Heart left ventricle (tissue), 16 donors: ENCODE measurements at regions not wholly inside any gene's neighbourhood (a gene's known extent, or its start where the extent isn't known, plus 50 kb on each side); places are given as distances from the start of the nearest gene placed in this dataset.

Source experiments
- ATAC-seq, 4 donors: fragments of 200-7000 bp; cut with Tn5 transposase; one replicate each; pipeline ENCODE4 v1.9.1; 2020 to 2022; ENCODE audit warnings: moderate library complexity in 4 of 4, mild to moderate bottlenecking in 3 of 4, moderate number of reproducible peaks in 1 of 4
- DNase-seq, 5 donors: peaks; one replicate each; pipeline ENCODE4 v3.0.0-alpha.2; 2020
- H3K27ac ChIP-seq, 12 donors: fragments of 200-600 bp; sonication (generic) in 4 of 12; one replicate each; pipeline versions ENCODE4 v1.5.0 to v1.8.0; 2016 to 2022; ENCODE audit warnings: mild to moderate bottlenecking in 2 of 12
- H3K27me3 ChIP-seq, 9 donors: fragments of 200-600 bp; sonication (generic) in 2 of 9; one replicate each; pipeline versions ENCODE4 v1.5.1 to v1.8.0; 2016 to 2022; ENCODE audit warnings: mild to moderate bottlenecking in 3 of 9
- H3K36me3 ChIP-seq, 9 donors: fragments of 200-600 bp; sonication (generic) in 2 of 9; one replicate each; pipeline versions ENCODE4 v1.5.0 to v1.8.0; 2018 to 2022; ENCODE audit warnings: mild to moderate bottlenecking in 2 of 9
- H3K4me1 ChIP-seq, 12 donors: fragments of 200-600 bp; sonication (generic) in 4 of 12; one replicate each; pipeline versions ENCODE4 v1.5.0 to v1.8.0; 2016 to 2022; ENCODE audit warnings: mild to moderate bottlenecking in 3 of 12
- H3K4me3 ChIP-seq, 12 donors: fragments of 200-600 bp; sonication (generic) in 4 of 12; one replicate each; pipeline versions ENCODE4 v1.5.0 to v1.8.0; 2017 to 2022; ENCODE audit warnings: mild to moderate bottlenecking in 9 of 12, moderate library complexity in 4 of 12
- H3K9me3 ChIP-seq, 12 donors: fragments of 200-600 bp; sonication (generic) in 4 of 12; one replicate each; pipeline versions ENCODE4 v1.5.0 to v1.8.0; 2016 to 2022; ENCODE audit warnings: mild to moderate bottlenecking in 1 of 12
- CTCF ChIP-seq, 12 donors: fragments of 200-600 bp; sonication (generic) in 4 of 12; IDR thresholded peaks; one replicate each; pipeline versions ENCODE4 v1.5.0 to v1.8.0; 2018 to 2022; ENCODE audit warnings: antibody characterized with exemption in 12 of 12, mild to moderate bottlenecking in 5 of 12
- POLR2A ChIP-seq, 2 donors: fragments of 450-650 bp; IDR thresholded peaks; one replicate each; pipeline ENCODE4 v1.6.1; 2017; ENCODE audit warnings: antibody characterized with exemption in 2 of 2, mild to moderate bottlenecking in 2 of 2, moderate library complexity in 2 of 2
- WGBS, 4 donors: extraction: QIAGEN DNeasy Blood & Tissue Kit in 2 of 4; methylation state at CpG; one replicate each; pipeline versions ENCODE4 v1.1.5 to v1.1.7; 2013 to 2018; 5-methylcytosine and 5-hydroxymethylcytosine counted together
- intact Hi-C, 10 donors: fragments of 100-400 bp; cut with DNase I; formaldehyde crosslinking; loops; one replicate each; pipeline versions ENCODE4 v1.11.1 to v1.14.2; 2022
- donor health status: ischemic (EF 13 %, LVEDD 7.1; RV severe dilation, severe dysfunction).
- donor health status: healthy with polysubstance abuse.
- donor health status: DM: no; HTN: yes; CAD: no.
- donor health status: DM: no; HTN: no; CAD: no.
- donor health status: ischemic (EF 25% LVEDD 6.9; RV normal size, moderate dysfunction).
- donor health status: ischemic (EF 25% LVEDD 5.7; RV mildly dilated, moderate dysfunction).
- donor health status: healthy.
- donor health status: DM: yes; HTN: yes; CAD: no.
- donor health status: ischemic (EF 35%, LVEDD 5.7; RV mildly dilated, moderate dysfunction).
- donor health status: nonischemic (EF 11% LVEDD 7.7; RV severe dilation, severe dysfunction).
- donor health status: DM: yes; HTN: yes; CAD: no.
- donor health status: PGD.
- donor health status: ischemic (EF 29% LVEDD 5.4; RV normal size, mild dysfunction).
- donor health status: nonischemic (EF 23%, LVEDD 6.1; RV moderate dilation, normal function).

GRCh38 chr13:28551498-28551895, 56.6 kb upstream of the FLT1 start:
- TF ChIP-seq POLR2A (IDR thresholded peaks at IDR 0.05) (no peak), CTCF (IDR thresholded peaks at IDR 0.05) (no peak)
- ATAC-seq (no peak), DNase-seq (no peak)
- Histone ChIP-seq H3K27me3 (peaks cover 0 to 11% (median 0%) of the 10 kb centered on the region in 9 donors), H3K27ac (no peak overlapping the region), H3K9me3 (no peaks in the 10 kb centered on the region), H3K36me3 (no peaks in the 10 kb centered on the region), H3K4me3 (no peak overlapping the region), H3K4me1 (no peaks in the 10 kb centered on the region)
- intact Hi-C loops, result no loop called here
- WGBS, 4 donors, result 88 to 94% (median 90%) methylated on average over 2 of the region's 2 CpGs

- no peak for TF ChIP-seq CTCF (IDR thresholded peaks at IDR 0.05)
- TF ChIP-seq POLR2A (IDR thresholded peaks at IDR 0.05), result no peak
- 89 to 94% (median 92%) methylated on average over 7 of the region's 7 CpGs for WGBS, 4 donors
- no peak for ATAC-seq
- no peak for DNase-seq
- Histone ChIP-seq H3K36me3 (no peaks in the 10 kb centered on the region), H3K4me3 (no peak overlapping the region), H3K27ac (no peak overlapping the region), H3K27me3 (peaks cover 0 to 11% (median 0%) of the 10 kb centered on the region in 9 donors), H3K9me3 (no peaks in the 10 kb centered on the region), H3K4me1 (no peaks in the 10 kb centered on the region)
- intact Hi-C loops, result no loop called here
These were observed 56.0 kb upstream of the FLT1 start for GRCh38 chr13:28550721-28551497.

- H3K9me3 ChIP-seq, result no peaks in the 10 kb centered on the region
- DNase-seq (no peak), ATAC-seq (no peak)
- H3K27ac ChIP-seq, result no peak overlapping the region
- no peaks in the 10 kb centered on the region for H3K36me3 ChIP-seq
- no peak overlapping the region for H3K4me3 ChIP-seq
- peaks cover 0 to 11% (median 0%) of the 10 kb centered on the region in 9 donors for H3K27me3 ChIP-seq
- WGBS, 4 donors, result 86 to 97% (median 89%) methylated on average over 3 of the region's 3 CpGs
- no peaks in the 10 kb centered on the region for H3K4me1 ChIP-seq
- intact Hi-C loops, result no loop called here
- no peak for TF ChIP-seq CTCF (IDR thresholded peaks at IDR 0.05)
- no peak for TF ChIP-seq POLR2A (IDR thresholded peaks at IDR 0.05)
These were observed 55.2 kb upstream of the FLT1 start for GRCh38 chr13:28550091-28550490.

GRCh38 chr13:28548872-28549271, 53.9 kb upstream of the FLT1 start:
- TF ChIP-seq POLR2A (IDR thresholded peaks at IDR 0.05), result no peak
- no peak for TF ChIP-seq CTCF (IDR thresholded peaks at IDR 0.05)
- Histone ChIP-seq H3K27ac (no peak overlapping the region), H3K9me3 (peaks cover 0 to 5% (median 0%) of the 10 kb centered on the region in 12 donors), H3K4me3 (no peak overlapping the region), H3K27me3 (peaks cover 0 to 11% (median 0%) of the 10 kb centered on the region in 9 donors), H3K36me3 (no peaks in the 10 kb centered on the region), H3K4me1 (no peaks in the 10 kb centered on the region)
- ATAC-seq, result no peak
- intact Hi-C loops, result no loop called here
- WGBS, 4 donors, result 65 to 76% (median 70%) methylated on average over 2 of the region's 2 CpGs
- DNase-seq, result no peak
